Skeletal muscle cell (primary cell): ENCODE measurements at regions not wholly inside any gene's neighbourhood (a gene's known extent, or its start where the extent isn't known, plus 50 kb on each side); places are given as distances from the start of the nearest gene placed in this dataset.
A peak's percentile ranks its signal among the peaks of the same experiment; 100 is the strongest.

ENCODE experiments used
- DNase-seq: peaks from one replicate; pipeline ENCODE4 v3.0.0-alpha.2; 2010; ENCODE audit warnings: low read depth
- H3K4me3 ChIP-seq: 2 replicates; pipeline ENCODE4 v1.5.1; 2011; ENCODE audit warnings: low read depth, mild to moderate bottlenecking, control low read depth, low read length, moderate library complexity

GRCh38 chr13:76758257-76758656, 127.9 kb downstream of the KCTD12 start:
- DNase-seq, result no peak
- H3K4me3 ChIP-seq, result no peak overlapping the region

GRCh38 chr13:76756451-76756850, 129.8 kb downstream of the KCTD12 start:
- H3K4me3 ChIP-seq, result no peak overlapping the region
- no peak for DNase-seq

GRCh38 chr13:76754414-76754813, 131.8 kb downstream of the KCTD12 start:
- no peak overlapping the region for H3K4me3 ChIP-seq
- peak; percentile 41 for DNase-seq

- DNase-seq, result no peak
- no peak overlapping the region for H3K4me3 ChIP-seq
Observed at GRCh38 chr13:76751278-76751677, 134.9 kb downstream of the KCTD12 start.

- no peak overlapping the region for H3K4me3 ChIP-seq
Observed at GRCh38 chr13:76750126-76750525, 136.1 kb downstream of the KCTD12 start.

GRCh38 chr13:76745261-76746200, 140.7 kb downstream of the KCTD12 start:
- DNase-seq, result no peak
- H3K4me3 ChIP-seq, result no peak overlapping the region

More at GRCh38 chr13:76750126-76750525, 136.1 kb downstream of the KCTD12 start:
- no peak for DNase-seq

GRCh38 chr13:76741624-76742023, 144.6 kb downstream of the KCTD12 start:
- no peak for DNase-seq
- no peak overlapping the region for H3K4me3 ChIP-seq

- no peak for DNase-seq
- no peak overlapping the region for H3K4me3 ChIP-seq
Observed at GRCh38 chr13:76741046-76741445, 145.2 kb downstream of the KCTD12 start.

GRCh38 chr13:76738616-76739015, 147.6 kb downstream of the KCTD12 start:
- no peak overlapping the region for H3K4me3 ChIP-seq
- DNase-seq, result no peak

GRCh38 chr13:76737526-76737925, 148.7 kb downstream of the KCTD12 start:
- no peak overlapping the region for H3K4me3 ChIP-seq
- no peak for DNase-seq

GRCh38 chr13:76735641-76736040, 150.6 kb downstream of the KCTD12 start:
- H3K4me3 ChIP-seq, result no peak overlapping the region
- no peak for DNase-seq

- no peak for DNase-seq
- no peak overlapping the region for H3K4me3 ChIP-seq
Observed at GRCh38 chr13:76733671-76734070, 152.5 kb downstream of the KCTD12 start.

GRCh38 chr13:76732367-76732766, 153.8 kb downstream of the KCTD12 start:
- no peak overlapping the region for H3K4me3 ChIP-seq
- no peak for DNase-seq

- no peak for DNase-seq
- no peak overlapping the region for H3K4me3 ChIP-seq
Observed at GRCh38 chr13:76730220-76730619, 156.0 kb downstream of the KCTD12 start.

- no peak overlapping the region for H3K4me3 ChIP-seq
- no peak for DNase-seq
Observed at GRCh38 chr13:76729691-76730090, 156.5 kb downstream of the KCTD12 start.

GRCh38 chr13:76725896-76726295, 160.3 kb downstream of the KCTD12 start:
- no peak for DNase-seq
- H3K4me3 ChIP-seq, result no peak overlapping the region

- H3K4me3 ChIP-seq, result no peak overlapping the region
- DNase-seq, result peak; percentile 47
Observed at GRCh38 chr13:76725211-76725610, 161.0 kb downstream of the KCTD12 start.

- no peak for DNase-seq
Observed at GRCh38 chr13:76724421-76724820, 161.8 kb downstream of the KCTD12 start.

GRCh38 chr13:76723551-76724232, 162.5 kb downstream of the KCTD12 start:
- no peak overlapping the region for H3K4me3 ChIP-seq
- peak; percentile 86 for DNase-seq

More at GRCh38 chr13:76724421-76724820, 161.8 kb downstream of the KCTD12 start:
- no peak overlapping the region for H3K4me3 ChIP-seq

GRCh38 chr13:76722782-76723181, 163.4 kb downstream of the KCTD12 start:
- H3K4me3 ChIP-seq, result no peak overlapping the region

GRCh38 chr13:76720821-76721220, 165.4 kb downstream of the KCTD12 start:
- no peak for DNase-seq
- H3K4me3 ChIP-seq, result no peak overlapping the region

More at GRCh38 chr13:76722782-76723181, 163.4 kb downstream of the KCTD12 start:
- DNase-seq, result no peak
